Thoracic aorta (tissue), 2 donors: ENCODE measurements at regions not wholly inside any gene's neighbourhood (a gene's known extent, or its start where the extent isn't known, plus 50 kb on each side); places are given as distances from the start of the nearest gene placed in this dataset.

ENCODE experiments used
- ATAC-seq: fragments of 150-250 bp; one replicate; pipeline ENCODE4 v1.8.0; 2017; ENCODE audit warnings: low read depth; ENCODE audit not compliant: insufficient number of reproducible peaks, low FRiP score
- DNase-seq: peaks from one replicate; pipeline ENCODE4 v3.0.0-alpha.2; 2020; ENCODE audit warnings: low spot score
- H3K27ac ChIP-seq, 2 donors: fragments of 200-600 bp; sonication (generic); 1 replicate in 1 of 2; 2 replicates in 1 of 2; pipeline ENCODE4 v1.5.1; 2016; ENCODE audit warnings: mild to moderate bottlenecking in 2 of 2, moderate library complexity in 2 of 2
- H3K27me3 ChIP-seq: fragments of 200-600 bp; sonication (generic); replicated peaks from 2 replicates; pipeline ENCODE4 v1.6.0; 2016; ENCODE audit warnings: mild to moderate bottlenecking; ENCODE audit not compliant: insufficient read depth
- H3K36me3 ChIP-seq: fragments of 200-600 bp; sonication (generic); one replicate; pipeline ENCODE4 v1.5.1; 2016
- H3K4me1 ChIP-seq, 2 donors: fragments of 200-600 bp; sonication (generic); 1 replicate in 1 of 2; 2 replicates in 1 of 2; pipeline versions ENCODE4 v1.5.1 to v1.6.0; 2016; ENCODE audit warnings: low read depth in 2 of 2, mild to moderate bottlenecking in 1 of 2; ENCODE audit not compliant: control insufficient read depth in 1 of 2
- H3K4me3 ChIP-seq: fragments of 200-600 bp; sonication (generic); 2 replicates; pipeline ENCODE4 v1.5.1; 2016; ENCODE audit warnings: mild to moderate bottlenecking
- H3K9me3 ChIP-seq: fragments of 200-600 bp; sonication (generic); 2 replicates; pipeline ENCODE4 v1.5.1; 2016
- TF ChIP-seq, protein P1 (sequence below): fragments of 200-600 bp; sonication (generic); IDR thresholded peaks from one replicate; pipeline ENCODE4 v1.5.1; 2019; ENCODE audit warnings: antibody characterized with exemption

GRCh38 chr4:132275583-132276121 is 873.4 kb upstream of the PCDH10 start:
- H3K36me3 ChIP-seq: no peaks in the 10 kb centered on the region
- no peaks in the 10 kb centered on the region for H3K4me1 ChIP-seq
- no peak overlapping the region for H3K27ac ChIP-seq
- TF ChIP-seq, protein P1, sequence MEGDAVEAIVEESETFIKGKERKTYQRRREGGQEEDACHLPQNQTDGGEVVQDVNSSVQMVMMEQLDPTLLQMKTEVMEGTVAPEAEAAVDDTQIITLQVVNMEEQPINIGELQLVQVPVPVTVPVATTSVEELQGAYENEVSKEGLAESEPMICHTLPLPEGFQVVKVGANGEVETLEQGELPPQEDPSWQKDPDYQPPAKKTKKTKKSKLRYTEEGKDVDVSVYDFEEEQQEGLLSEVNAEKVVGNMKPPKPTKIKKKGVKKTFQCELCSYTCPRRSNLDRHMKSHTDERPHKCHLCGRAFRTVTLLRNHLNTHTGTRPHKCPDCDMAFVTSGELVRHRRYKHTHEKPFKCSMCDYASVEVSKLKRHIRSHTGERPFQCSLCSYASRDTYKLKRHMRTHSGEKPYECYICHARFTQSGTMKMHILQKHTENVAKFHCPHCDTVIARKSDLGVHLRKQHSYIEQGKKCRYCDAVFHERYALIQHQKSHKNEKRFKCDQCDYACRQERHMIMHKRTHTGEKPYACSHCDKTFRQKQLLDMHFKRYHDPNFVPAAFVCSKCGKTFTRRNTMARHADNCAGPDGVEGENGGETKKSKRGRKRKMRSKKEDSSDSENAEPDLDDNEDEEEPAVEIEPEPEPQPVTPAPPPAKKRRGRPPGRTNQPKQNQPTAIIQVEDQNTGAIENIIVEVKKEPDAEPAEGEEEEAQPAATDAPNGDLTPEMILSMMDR: no peak
- ATAC-seq (no peak), DNase-seq (no peak)
- no peak overlapping the region for H3K4me3 ChIP-seq
- no peaks in the 10 kb centered on the region for H3K9me3 ChIP-seq
- no peaks in the 10 kb centered on the region for H3K27me3 ChIP-seq

GRCh38 chr4:132276185-132276584 is 872.9 kb upstream of the PCDH10 start:
- no peaks in the 10 kb centered on the region for H3K4me1 ChIP-seq
- H3K27me3 ChIP-seq: no peaks in the 10 kb centered on the region
- H3K27ac ChIP-seq: no peak overlapping the region
- ATAC-seq (no peak), DNase-seq (no peak)
- no peaks in the 10 kb centered on the region for H3K36me3 ChIP-seq
- TF ChIP-seq, protein P1: no peak
- no peak overlapping the region for H3K4me3 ChIP-seq
- no peaks in the 10 kb centered on the region for H3K9me3 ChIP-seq

- TF ChIP-seq, protein P1: no peak
- Histone ChIP-seq H3K27me3 (no peaks in the 10 kb centered on the region), H3K4me1 (no peaks in the 10 kb centered on the region), H3K9me3 (no peaks in the 10 kb centered on the region), H3K27ac (no peak overlapping the region), H3K36me3 (no peaks in the 10 kb centered on the region), H3K4me3 (no peak overlapping the region)
- ATAC-seq (no peak), DNase-seq (no peak)
Measured at GRCh38 chr4:132276989-132277388, 872.1 kb upstream of the PCDH10 start.

DNA sequence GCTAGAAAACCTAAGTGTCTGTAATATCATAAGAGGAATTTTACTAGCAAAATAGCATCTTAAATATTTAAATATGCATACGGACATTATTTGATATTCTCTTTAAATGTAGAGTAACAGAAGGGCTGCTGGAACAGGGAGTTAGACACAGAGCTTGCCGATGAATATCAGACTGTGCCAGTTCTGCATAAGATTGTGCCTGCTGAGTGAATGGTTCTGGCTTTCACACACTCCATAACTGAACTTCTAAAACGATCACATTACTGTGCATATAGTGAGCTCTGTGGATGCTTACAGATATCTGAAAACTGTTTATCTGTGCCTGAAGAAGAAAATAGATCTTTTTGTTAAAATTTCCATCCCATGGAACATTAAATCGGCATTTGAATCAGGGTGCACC is 867.4 kb upstream of the PCDH10 start:
- Histone ChIP-seq H3K9me3 (no peaks in the 10 kb centered on the region), H3K4me1 (no peaks in the 10 kb centered on the region), H3K27me3 (no peaks in the 10 kb centered on the region), H3K27ac (no peak overlapping the region), H3K36me3 (no peaks in the 10 kb centered on the region), H3K4me3 (no peak overlapping the region)
- TF ChIP-seq, protein P1: no peak
- ATAC-seq (no peak), DNase-seq (no peak)

DNA sequence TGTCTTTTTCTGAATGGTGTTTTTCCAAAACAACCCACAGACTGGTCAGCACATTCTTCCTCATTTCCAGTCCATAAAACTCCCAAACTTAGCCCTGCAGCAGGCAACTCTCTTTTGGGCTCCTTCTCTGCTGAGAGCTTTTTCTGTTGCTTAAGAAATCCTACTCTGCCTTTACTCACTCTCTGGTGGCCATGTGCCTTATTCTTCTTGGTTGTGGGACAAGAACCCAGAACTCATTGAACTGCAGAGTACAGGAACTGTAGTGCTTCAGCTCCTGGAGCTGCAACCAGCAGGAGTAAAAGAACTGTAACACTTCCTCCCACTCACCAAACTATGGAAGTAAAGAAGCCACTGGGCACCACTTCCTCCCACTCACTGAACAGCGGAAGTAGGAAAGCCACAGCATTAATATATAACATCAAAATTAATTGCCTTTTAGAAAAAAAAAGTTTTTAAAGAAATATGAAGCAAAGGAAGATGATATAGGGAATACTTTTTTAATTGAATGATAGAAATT is 864.1 kb upstream of the PCDH10 start:
- Histone ChIP-seq H3K27me3 (no peaks in the 10 kb centered on the region), H3K36me3 (no peaks in the 10 kb centered on the region), H3K4me3 (no peak overlapping the region), H3K9me3 (no peaks in the 10 kb centered on the region), H3K27ac (no peak overlapping the region), H3K4me1 (no peaks in the 10 kb centered on the region)
- DNase-seq (no peak), ATAC-seq (no peak)
- TF ChIP-seq, protein P1: no peak
